ENCODE measurements at regions not wholly inside any gene's neighbourhood (a gene's known extent, or its start where the extent isn't known, plus 50 kb on each side); places are given as distances from the start of the nearest gene placed in this dataset.

DNA sequence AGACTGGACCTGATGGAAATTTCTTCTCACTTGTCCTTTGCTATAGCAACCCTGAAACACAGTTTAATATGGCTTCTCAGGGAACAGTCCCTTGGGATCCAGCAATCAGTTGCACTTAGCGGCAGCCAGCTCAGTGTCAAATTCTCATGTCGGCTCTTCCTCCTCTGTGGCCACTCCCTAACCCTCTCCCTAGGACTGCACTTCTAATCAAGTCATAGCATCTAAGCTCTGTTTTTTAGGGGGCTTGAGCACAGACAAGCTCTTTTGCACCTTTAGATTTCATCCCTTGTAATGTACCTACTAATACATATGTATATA is 250.5 kb upstream of the TLE3 start:
- TF ChIP-seq, protein P1, sequence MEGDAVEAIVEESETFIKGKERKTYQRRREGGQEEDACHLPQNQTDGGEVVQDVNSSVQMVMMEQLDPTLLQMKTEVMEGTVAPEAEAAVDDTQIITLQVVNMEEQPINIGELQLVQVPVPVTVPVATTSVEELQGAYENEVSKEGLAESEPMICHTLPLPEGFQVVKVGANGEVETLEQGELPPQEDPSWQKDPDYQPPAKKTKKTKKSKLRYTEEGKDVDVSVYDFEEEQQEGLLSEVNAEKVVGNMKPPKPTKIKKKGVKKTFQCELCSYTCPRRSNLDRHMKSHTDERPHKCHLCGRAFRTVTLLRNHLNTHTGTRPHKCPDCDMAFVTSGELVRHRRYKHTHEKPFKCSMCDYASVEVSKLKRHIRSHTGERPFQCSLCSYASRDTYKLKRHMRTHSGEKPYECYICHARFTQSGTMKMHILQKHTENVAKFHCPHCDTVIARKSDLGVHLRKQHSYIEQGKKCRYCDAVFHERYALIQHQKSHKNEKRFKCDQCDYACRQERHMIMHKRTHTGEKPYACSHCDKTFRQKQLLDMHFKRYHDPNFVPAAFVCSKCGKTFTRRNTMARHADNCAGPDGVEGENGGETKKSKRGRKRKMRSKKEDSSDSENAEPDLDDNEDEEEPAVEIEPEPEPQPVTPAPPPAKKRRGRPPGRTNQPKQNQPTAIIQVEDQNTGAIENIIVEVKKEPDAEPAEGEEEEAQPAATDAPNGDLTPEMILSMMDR (IDR thresholded peaks at IDR 0.05), result no peak
- TF ChIP-seq POLR2A (IDR thresholded peaks at IDR 0.05), result no peak
